Neuronal stem cell (in vitro differentiated cells): ENCODE measurements at regions not wholly inside any gene's neighbourhood (a gene's known extent, or its start where the extent isn't known, plus 50 kb on each side); places are given as distances from the start of the nearest gene placed in this dataset.

Experiments used
- DNase-seq: peaks from one replicate; pipeline ENCODE4 v3.0.0-alpha.2; 2013; ENCODE audit warnings: low spot score
- H2AFZ ChIP-seq: one replicate; pipeline ENCODE4 v1.6.1; 2013; ENCODE audit warnings: mild to moderate bottlenecking, low read length, inconsistent platforms
- H2AK5ac ChIP-seq: 2 replicates; pipeline ENCODE4 v1.6.1; 2013; ENCODE audit warnings: low read depth, mild to moderate bottlenecking, inconsistent platforms, low read length, moderate library complexity, mixed read lengths
- H2BK120ac ChIP-seq: 2 replicates; pipeline ENCODE4 v1.6.1; 2013; ENCODE audit warnings: low read depth, mild to moderate bottlenecking, inconsistent platforms, low read length, moderate library complexity, mixed read lengths
- H2BK12ac ChIP-seq: one replicate; pipeline ENCODE4 v1.6.1; 2013; ENCODE audit warnings: low read length, inconsistent platforms
- H2BK15ac ChIP-seq: 2 replicates; pipeline ENCODE4 v1.6.1; 2013; ENCODE audit warnings: mild to moderate bottlenecking, low read length, inconsistent platforms, mixed read lengths
- H2BK5ac ChIP-seq: one replicate; pipeline ENCODE4 v1.6.1; 2013; ENCODE audit warnings: inconsistent platforms, mild to moderate bottlenecking, low read length, moderate library complexity
- H3K14ac ChIP-seq: one replicate; pipeline ENCODE4 v1.6.1; 2013; ENCODE audit warnings: low read length, inconsistent platforms
- H3K18ac ChIP-seq: 2 replicates; pipeline ENCODE4 v1.6.1; 2013; ENCODE audit warnings: low read length, inconsistent platforms
- H3K23ac ChIP-seq: 2 replicates; pipeline ENCODE4 v1.6.1; 2013; ENCODE audit warnings: low read depth, mild to moderate bottlenecking, mixed read lengths, low read length, inconsistent platforms; ENCODE audit not compliant: poor library complexity
- H3K27ac ChIP-seq: replicated peaks from 3 replicates; pipeline ENCODE4 v1.5.1; 2013; ENCODE audit warnings: low read length, inconsistent platforms
- H3K27me3 ChIP-seq, 3 experiments: 2 replicates each; pipeline ENCODE4 v1.6.1; 2013; ENCODE audit warnings: low read length in 3 of 3, mild to moderate bottlenecking in 2 of 3, inconsistent platforms in 1 of 3, low read depth in 1 of 3, mixed read lengths in 1 of 3, moderate library complexity in 1 of 3; ENCODE audit not compliant: control insufficient read depth in 3 of 3, insufficient read depth in 3 of 3
- H3K36me3 ChIP-seq, 2 donors: replicated peaks in 1 of 2; 2 replicates each; pipeline ENCODE4 v1.6.1; 2013; ENCODE audit warnings: low read length in 2 of 2; ENCODE audit not compliant: control insufficient read depth in 2 of 2, insufficient read depth in 2 of 2
- H3K4ac ChIP-seq: 2 replicates; pipeline ENCODE4 v1.6.1; 2013; ENCODE audit warnings: inconsistent platforms, mild to moderate bottlenecking, low read length, moderate library complexity
- H3K4me1 ChIP-seq, 2 donors: 1 replicate in 1 of 2; 2 replicates in 1 of 2; pipeline ENCODE4 v1.6.1; 2013; ENCODE audit warnings: low read length in 2 of 2, low read depth in 1 of 2; ENCODE audit not compliant: control insufficient read depth in 2 of 2, insufficient read depth in 1 of 2
- H3K4me2 ChIP-seq: one replicate; pipeline ENCODE4 v1.6.1; 2013; ENCODE audit warnings: mild to moderate bottlenecking, low read length, inconsistent platforms; ENCODE audit not compliant: insufficient read depth, poor library complexity, severe bottlenecking
- H3K4me3 ChIP-seq, 2 donors: 2 replicates each; pipeline ENCODE4 v1.5.1; 2013; ENCODE audit warnings: low read length in 2 of 2, mild to moderate bottlenecking in 2 of 2, inconsistent platforms in 1 of 2, moderate library complexity in 1 of 2
- H3K79me1 ChIP-seq: one replicate; pipeline ENCODE4 v1.6.1; 2013; ENCODE audit warnings: low read depth, mild to moderate bottlenecking, inconsistent platforms, low read length, moderate library complexity
- H3K9ac ChIP-seq: one replicate; pipeline ENCODE4 v1.6.1; 2013; ENCODE audit warnings: mild to moderate bottlenecking, low read depth, low read length, inconsistent platforms; ENCODE audit not compliant: poor library complexity
- H3K9me3 ChIP-seq, 2 donors: replicated peaks in 1 of 2; 2 replicates each; pipeline versions ENCODE3 to v1.6.1; 2013; ENCODE audit warnings: low read length in 2 of 2, mild to moderate bottlenecking in 2 of 2, inconsistent platforms in 1 of 2, low read depth in 1 of 2, mixed read lengths in 1 of 2, moderate library complexity in 1 of 2; ENCODE audit not compliant: control insufficient read depth in 2 of 2, insufficient read depth in 1 of 2
- H4K8ac ChIP-seq: one replicate; pipeline ENCODE4 v1.6.1; 2013; ENCODE audit warnings: low read depth, mild to moderate bottlenecking, inconsistent platforms, low read length, moderate library complexity
- H4K91ac ChIP-seq: one replicate; pipeline ENCODE4 v1.6.1; 2013; ENCODE audit warnings: low read length, low read depth, mild to moderate bottlenecking, inconsistent platforms; ENCODE audit not compliant: poor library complexity
- WGBS, 2 donors: extraction: QIAGEN DNeasy Blood & Tissue Kit; methylation state at CpG; one replicate each; pipeline ENCODE4 v1.1.7; 2013; ENCODE audit warnings: missing lambda C conversion rate in 2 of 2, mixed read lengths in 1 of 2; ENCODE audit not compliant: insufficient read length in 2 of 2, insufficient replicate concordance in 1 of 2; ENCODE audit errors: extremely low coverage in 2 of 2; 5-methylcytosine and 5-hydroxymethylcytosine counted together

DNA sequence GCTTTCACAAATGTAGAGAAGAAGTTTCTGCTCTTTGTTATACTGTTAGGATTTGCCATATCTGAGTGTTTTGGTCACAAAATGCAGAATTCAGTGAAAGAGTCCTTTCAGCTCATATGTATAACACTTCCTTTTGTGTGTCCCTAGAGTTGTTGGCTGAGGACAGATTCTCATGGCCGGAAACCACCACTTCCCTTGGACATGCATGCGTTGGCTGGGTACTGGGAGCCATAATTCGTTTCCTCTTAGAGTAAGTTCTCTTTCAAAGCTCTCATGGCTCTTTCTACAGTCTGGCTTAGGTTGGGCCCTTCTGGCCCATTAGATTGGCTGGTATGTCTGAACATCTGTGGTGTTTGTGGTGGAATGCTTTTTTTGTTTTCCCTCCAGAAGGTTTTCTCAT, 298.5 kb downstream of the DIPK2A start:
- no peak overlapping the region for H3K27ac ChIP-seq
- no peak overlapping the region for H2AK5ac ChIP-seq
- no peak overlapping the region for H2BK120ac ChIP-seq
- H3K79me1 ChIP-seq: no peaks in the 10 kb centered on the region
- H2BK15ac ChIP-seq: no peak overlapping the region
- peaks cover 0 to 3% of the 10 kb centered on the region in 2 donors for H3K4me1 ChIP-seq
- no peak overlapping the region for H3K14ac ChIP-seq
- no peak overlapping the region for H3K18ac ChIP-seq
- DNase-seq: no peak
- H4K8ac ChIP-seq: no peak overlapping the region
- H3K4ac ChIP-seq: no peak overlapping the region
- H2AFZ ChIP-seq: no peak overlapping the region
- H3K36me3 ChIP-seq: no peaks in the 10 kb centered on the region
- H3K9me3 ChIP-seq: no peaks in the 10 kb centered on the region
- H2BK5ac ChIP-seq: no peak overlapping the region
- no peak overlapping the region for H3K9ac ChIP-seq
- H3K4me3 ChIP-seq: no peak overlapping the region
- H2BK12ac ChIP-seq: no peak overlapping the region
- H3K23ac ChIP-seq: no peak overlapping the region
- no peaks in the 10 kb centered on the region for H3K27me3 ChIP-seq
- no CpG with 5 or more reads among the region's 3 CpGs for WGBS, 2 donors
- no peak overlapping the region for H3K4me2 ChIP-seq
- no peak overlapping the region for H4K91ac ChIP-seq

DNA sequence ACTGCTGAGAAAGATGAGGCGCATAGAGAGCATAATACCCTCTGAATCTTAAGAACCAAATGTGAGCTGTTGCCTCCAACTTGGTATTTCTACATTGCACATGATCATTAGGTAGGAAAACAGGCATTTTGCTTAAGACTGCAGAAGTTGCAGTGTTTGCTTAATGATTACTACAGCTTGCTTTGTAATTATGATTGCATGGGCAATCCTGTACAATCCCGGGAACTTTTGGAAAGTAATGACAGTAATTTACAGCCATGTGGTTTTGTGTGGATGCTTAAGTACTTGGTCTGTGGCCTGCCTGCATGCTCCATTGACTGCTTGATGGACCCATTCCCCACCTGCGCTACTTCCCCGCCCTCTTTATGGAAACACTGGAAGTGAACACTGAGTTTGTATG, 301.1 kb downstream of the DIPK2A start:
- Histone ChIP-seq H3K36me3 (no peaks in the 10 kb centered on the region), H3K79me1 (no peaks in the 10 kb centered on the region), H3K4me1 (peaks cover 0 to 3% of the 10 kb centered on the region in 2 donors), H3K27me3 (no peaks in the 10 kb centered on the region), H3K23ac (no peak overlapping the region), H3K4me2 (no peak overlapping the region), H4K8ac (no peak overlapping the region), H3K9ac (no peak overlapping the region), H3K4ac (no peak overlapping the region), H2AFZ (no peak overlapping the region), H2BK5ac (no peak overlapping the region), H3K18ac (no peak overlapping the region), H2BK120ac (no peak overlapping the region), H3K4me3 (no peak overlapping the region), H3K14ac (no peak overlapping the region), H4K91ac (no peak overlapping the region), H2BK15ac (no peak overlapping the region), H2BK12ac (no peak overlapping the region), H2AK5ac (no peak overlapping the region), H3K27ac (no peak overlapping the region), H3K9me3 (no peaks in the 10 kb centered on the region)
- no peak for DNase-seq
- WGBS, 2 donors: no CpG with 5 or more reads among the region's 4 CpGs

DNA sequence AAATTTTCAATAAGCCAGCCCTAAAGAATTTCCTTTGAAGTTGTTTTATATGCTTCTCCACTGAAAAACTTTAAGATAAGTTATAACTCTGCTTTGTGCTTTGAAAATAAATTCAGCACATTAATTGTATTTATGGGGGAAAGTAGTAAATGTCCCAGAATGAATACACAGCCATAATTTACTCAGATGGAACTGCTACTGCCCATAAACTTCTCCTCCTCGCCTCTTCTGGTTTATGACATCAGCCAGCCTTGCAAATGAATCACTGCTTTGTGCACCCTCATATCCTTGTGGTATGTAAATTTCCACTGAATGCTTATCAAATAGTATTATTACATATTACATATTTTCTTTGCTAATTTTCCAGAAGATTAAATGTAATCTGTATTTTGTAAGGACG, 302.0 kb downstream of the DIPK2A start:
- H4K8ac ChIP-seq: no peak overlapping the region
- H2AFZ ChIP-seq: no peak overlapping the region
- H2BK120ac ChIP-seq: no peak overlapping the region
- H3K9me3 ChIP-seq: no peaks in the 10 kb centered on the region
- WGBS, 2 donors: no CpG with 5 or more reads among the region's 2 CpGs
- no peak overlapping the region for H4K91ac ChIP-seq
- H2BK5ac ChIP-seq: no peak overlapping the region
- no peak overlapping the region for H3K18ac ChIP-seq
- no peak overlapping the region for H3K23ac ChIP-seq
- H3K27me3 ChIP-seq: no peaks in the 10 kb centered on the region
- H2BK15ac ChIP-seq: no peak overlapping the region
- H3K9ac ChIP-seq: no peak overlapping the region
- H3K79me1 ChIP-seq: no peaks in the 10 kb centered on the region
- no peak overlapping the region for H3K4ac ChIP-seq
- H3K36me3 ChIP-seq: no peaks in the 10 kb centered on the region
- no peak for DNase-seq
- H3K14ac ChIP-seq: no peak overlapping the region
- H3K27ac ChIP-seq: no peak overlapping the region
- no peak overlapping the region for H2AK5ac ChIP-seq
- H3K4me1 ChIP-seq: peaks cover 0 to 3% of the 10 kb centered on the region in 2 donors
- no peak overlapping the region for H2BK12ac ChIP-seq
- no peak overlapping the region for H3K4me3 ChIP-seq
- H3K4me2 ChIP-seq: no peak overlapping the region

DNA sequence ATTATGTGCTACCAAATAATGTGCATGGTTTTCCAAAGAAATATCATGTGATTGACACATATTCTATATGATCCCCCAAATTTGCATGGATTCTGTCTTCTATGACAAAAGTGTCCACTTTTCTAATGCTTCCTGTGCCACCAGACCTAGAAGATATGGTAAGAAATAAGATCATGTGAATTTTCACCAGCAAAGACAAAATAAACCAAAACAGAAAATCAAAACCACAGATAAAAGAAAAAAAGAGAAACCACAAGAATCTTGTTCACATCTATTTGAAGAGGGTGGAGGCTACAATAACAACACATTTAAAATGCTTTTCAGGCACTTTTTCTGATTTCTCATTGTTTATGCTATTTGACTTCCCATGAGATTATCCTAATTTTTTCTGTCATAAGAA, 303.4 kb downstream of the DIPK2A start:
- no peak overlapping the region for H2BK15ac ChIP-seq
- H2BK12ac ChIP-seq: no peak overlapping the region
- H3K9ac ChIP-seq: no peak overlapping the region
- no peak overlapping the region for H2AFZ ChIP-seq
- no peaks in the 10 kb centered on the region for H3K36me3 ChIP-seq
- H3K4me1 ChIP-seq: peaks cover 0 to 3% of the 10 kb centered on the region in 2 donors
- H2AK5ac ChIP-seq: no peak overlapping the region
- H3K27me3 ChIP-seq: no peaks in the 10 kb centered on the region
- H3K27ac ChIP-seq: no peak overlapping the region
- H3K14ac ChIP-seq: no peak overlapping the region
- H4K8ac ChIP-seq: no peak overlapping the region
- H2BK120ac ChIP-seq: no peak overlapping the region
- H3K79me1 ChIP-seq: no peaks in the 10 kb centered on the region
- H4K91ac ChIP-seq: no peak overlapping the region
- H3K23ac ChIP-seq: no peak overlapping the region
- H3K4me3 ChIP-seq: no peak overlapping the region
- H3K18ac ChIP-seq: no peak overlapping the region
- H3K9me3 ChIP-seq: no peaks in the 10 kb centered on the region
- H3K4ac ChIP-seq: no peak overlapping the region
- no peak overlapping the region for H3K4me2 ChIP-seq
- no peak overlapping the region for H2BK5ac ChIP-seq
- DNase-seq: no peak
